Liver (tissue), 3 donors: ENCODE measurements at regions not wholly inside any gene's neighbourhood (a gene's known extent, or its start where the extent isn't known, plus 50 kb on each side); places are given as distances from the start of the nearest gene placed in this dataset.

Experiments used
- RAD21 ChIP-seq, 2 donors: IDR thresholded peaks; 2 replicates each; pipeline ENCODE4 v1.6.1; 2016; ENCODE audit warnings: antibody characterized with exemption in 2 of 2, mild to moderate bottlenecking in 2 of 2
- SP1 ChIP-seq: IDR thresholded peaks from 2 replicates; pipeline ENCODE4 v1.6.1; 2018; ENCODE audit warnings: antibody characterized with exemption, mild to moderate bottlenecking
- TAF1 ChIP-seq: conservative IDR thresholded peaks from 2 replicates; pipeline ENCODE4 v1.6.1; 2016; ENCODE audit warnings: antibody characterized with exemption, mild to moderate bottlenecking
- YY1 ChIP-seq: IDR thresholded peaks from 2 replicates; pipeline ENCODE4 v1.6.1; 2016; ENCODE audit warnings: antibody characterized with exemption, mild to moderate bottlenecking
- TF ChIP-seq, protein P1 (sequence below): fragments of 150-350 bp; IDR thresholded peaks from 2 replicates; pipeline ENCODE4 v1.5.1; 2017; ENCODE audit warnings: improper control_type of control experiment, low read depth, low read length; ENCODE audit not compliant: missing input control
- TF ChIP-seq, protein P2 (sequence below): IDR thresholded peaks from 2 replicates; pipeline ENCODE4 v1.6.1; 2016; ENCODE audit warnings: antibody characterized with exemption
- TF ChIP-seq, protein P3 (sequence below): IDR thresholded peaks from 2 replicates; pipeline ENCODE4 v1.6.1; 2016; ENCODE audit warnings: antibody characterized with exemption
- donor health status: healthy.
- donor health status: healthy.

DNA sequence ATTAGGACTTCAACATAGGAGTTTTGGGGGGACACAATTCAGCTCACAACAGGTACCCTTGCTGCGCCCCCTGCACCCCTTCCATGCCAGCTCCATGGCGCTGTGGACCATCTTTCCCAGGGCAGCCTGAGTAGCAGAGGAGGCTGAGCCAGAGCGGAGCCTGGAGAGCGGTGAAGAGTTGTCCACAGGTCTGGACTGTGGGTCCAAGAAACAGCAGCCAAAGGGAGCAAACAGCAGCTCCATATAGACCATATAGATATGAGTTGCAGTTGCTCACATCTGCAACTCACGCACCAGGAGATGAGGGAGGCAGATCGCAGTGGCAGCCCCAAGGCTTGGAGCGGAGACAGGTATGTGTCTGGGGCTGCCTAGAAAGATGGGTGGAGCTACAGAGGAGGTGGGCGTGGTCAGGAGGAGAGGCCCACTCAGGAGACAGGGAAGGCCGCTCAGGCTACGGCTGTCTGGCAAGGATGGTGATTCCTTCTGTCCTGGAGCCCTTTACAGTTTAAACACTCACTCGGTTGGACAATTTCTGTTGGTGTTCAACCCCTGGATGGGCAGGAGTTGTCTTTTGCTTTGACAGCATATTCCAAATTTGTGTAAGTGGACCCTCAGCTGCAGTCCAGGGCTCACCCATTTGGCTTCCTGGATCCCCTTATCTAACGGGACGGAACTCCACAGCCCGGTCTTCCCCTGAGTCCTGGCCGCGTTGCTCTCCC lies 155.1 kb downstream of the LPIN1 start:
- TF ChIP-seq, protein P1, sequence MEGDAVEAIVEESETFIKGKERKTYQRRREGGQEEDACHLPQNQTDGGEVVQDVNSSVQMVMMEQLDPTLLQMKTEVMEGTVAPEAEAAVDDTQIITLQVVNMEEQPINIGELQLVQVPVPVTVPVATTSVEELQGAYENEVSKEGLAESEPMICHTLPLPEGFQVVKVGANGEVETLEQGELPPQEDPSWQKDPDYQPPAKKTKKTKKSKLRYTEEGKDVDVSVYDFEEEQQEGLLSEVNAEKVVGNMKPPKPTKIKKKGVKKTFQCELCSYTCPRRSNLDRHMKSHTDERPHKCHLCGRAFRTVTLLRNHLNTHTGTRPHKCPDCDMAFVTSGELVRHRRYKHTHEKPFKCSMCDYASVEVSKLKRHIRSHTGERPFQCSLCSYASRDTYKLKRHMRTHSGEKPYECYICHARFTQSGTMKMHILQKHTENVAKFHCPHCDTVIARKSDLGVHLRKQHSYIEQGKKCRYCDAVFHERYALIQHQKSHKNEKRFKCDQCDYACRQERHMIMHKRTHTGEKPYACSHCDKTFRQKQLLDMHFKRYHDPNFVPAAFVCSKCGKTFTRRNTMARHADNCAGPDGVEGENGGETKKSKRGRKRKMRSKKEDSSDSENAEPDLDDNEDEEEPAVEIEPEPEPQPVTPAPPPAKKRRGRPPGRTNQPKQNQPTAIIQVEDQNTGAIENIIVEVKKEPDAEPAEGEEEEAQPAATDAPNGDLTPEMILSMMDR, result no peak
- TF ChIP-seq TAF1, result no peak
- TF ChIP-seq YY1, result no peak
- TF ChIP-seq, protein P2, sequence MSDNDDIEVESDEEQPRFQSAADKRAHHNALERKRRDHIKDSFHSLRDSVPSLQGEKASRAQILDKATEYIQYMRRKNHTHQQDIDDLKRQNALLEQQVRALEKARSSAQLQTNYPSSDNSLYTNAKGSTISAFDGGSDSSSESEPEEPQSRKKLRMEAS, result no peak
- TF ChIP-seq, protein P3, sequence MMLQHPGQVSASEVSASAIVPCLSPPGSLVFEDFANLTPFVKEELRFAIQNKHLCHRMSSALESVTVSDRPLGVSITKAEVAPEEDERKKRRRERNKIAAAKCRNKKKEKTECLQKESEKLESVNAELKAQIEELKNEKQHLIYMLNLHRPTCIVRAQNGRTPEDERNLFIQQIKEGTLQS, result no peak
- TF ChIP-seq RAD21 (IDR thresholded peaks at IDR 0.05), result no peak
- TF ChIP-seq SP1, result no peak
